ENCODE measurements at regions not wholly inside any gene's neighbourhood (a gene's known extent, or its start where the extent isn't known, plus 50 kb on each side); places are given as distances from the start of the nearest gene placed in this dataset.
"Not testable (repeated sequence)": the region's sequence is repeated elsewhere in the genome, so short reads cannot be mapped to it uniquely, and the experiment has no call there.

DNA sequence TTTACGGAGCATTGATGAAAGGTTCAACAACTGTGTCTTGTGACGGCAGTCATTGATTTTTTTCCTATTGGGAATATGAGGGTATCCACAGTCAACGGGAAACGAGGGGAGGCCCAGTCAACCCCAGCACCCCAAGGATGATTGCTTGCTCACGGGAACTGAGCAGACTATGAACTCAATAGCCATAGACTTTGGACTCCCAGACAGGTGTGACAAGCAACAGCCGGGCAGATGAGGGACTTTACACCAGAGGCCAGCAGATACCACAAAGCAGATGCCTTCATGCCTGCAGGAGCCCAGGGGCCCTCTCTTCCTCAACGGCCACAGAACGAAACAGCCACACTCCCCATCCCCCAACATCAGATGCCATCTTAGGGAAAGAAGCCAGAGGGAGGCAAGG, 80.3 kb upstream of the FLT1 start:
- TF ChIP-seq POLR2A (IDR thresholded peaks at IDR 0.05) (no peak), EP300 (IDR thresholded peaks at IDR 0.05) (no peak), POLR2AphosphoS5 (IDR thresholded peaks at IDR 0.05) (no peak)
- TF ChIP-seq, protein P1, sequence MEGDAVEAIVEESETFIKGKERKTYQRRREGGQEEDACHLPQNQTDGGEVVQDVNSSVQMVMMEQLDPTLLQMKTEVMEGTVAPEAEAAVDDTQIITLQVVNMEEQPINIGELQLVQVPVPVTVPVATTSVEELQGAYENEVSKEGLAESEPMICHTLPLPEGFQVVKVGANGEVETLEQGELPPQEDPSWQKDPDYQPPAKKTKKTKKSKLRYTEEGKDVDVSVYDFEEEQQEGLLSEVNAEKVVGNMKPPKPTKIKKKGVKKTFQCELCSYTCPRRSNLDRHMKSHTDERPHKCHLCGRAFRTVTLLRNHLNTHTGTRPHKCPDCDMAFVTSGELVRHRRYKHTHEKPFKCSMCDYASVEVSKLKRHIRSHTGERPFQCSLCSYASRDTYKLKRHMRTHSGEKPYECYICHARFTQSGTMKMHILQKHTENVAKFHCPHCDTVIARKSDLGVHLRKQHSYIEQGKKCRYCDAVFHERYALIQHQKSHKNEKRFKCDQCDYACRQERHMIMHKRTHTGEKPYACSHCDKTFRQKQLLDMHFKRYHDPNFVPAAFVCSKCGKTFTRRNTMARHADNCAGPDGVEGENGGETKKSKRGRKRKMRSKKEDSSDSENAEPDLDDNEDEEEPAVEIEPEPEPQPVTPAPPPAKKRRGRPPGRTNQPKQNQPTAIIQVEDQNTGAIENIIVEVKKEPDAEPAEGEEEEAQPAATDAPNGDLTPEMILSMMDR (IDR thresholded peaks at IDR 0.05): no peak
- Histone ChIP-seq H3K27ac (no peak overlapping the region), H3K4me1 (no peaks in the 10 kb centered on the region), H3K4me3 (no peak overlapping the region), H3K27me3 (no peaks in the 10 kb centered on the region), H3K36me3 (no peaks in the 10 kb centered on the region), H3K9me3 (no peaks in the 10 kb centered on the region)
- no peak for DNase-seq
- intact Hi-C loops (cut with DNase I): no loop called here
- WGBS, 2 donors: 37 to 71% methylated on average over 8 of the region's 8 CpGs

DNA sequence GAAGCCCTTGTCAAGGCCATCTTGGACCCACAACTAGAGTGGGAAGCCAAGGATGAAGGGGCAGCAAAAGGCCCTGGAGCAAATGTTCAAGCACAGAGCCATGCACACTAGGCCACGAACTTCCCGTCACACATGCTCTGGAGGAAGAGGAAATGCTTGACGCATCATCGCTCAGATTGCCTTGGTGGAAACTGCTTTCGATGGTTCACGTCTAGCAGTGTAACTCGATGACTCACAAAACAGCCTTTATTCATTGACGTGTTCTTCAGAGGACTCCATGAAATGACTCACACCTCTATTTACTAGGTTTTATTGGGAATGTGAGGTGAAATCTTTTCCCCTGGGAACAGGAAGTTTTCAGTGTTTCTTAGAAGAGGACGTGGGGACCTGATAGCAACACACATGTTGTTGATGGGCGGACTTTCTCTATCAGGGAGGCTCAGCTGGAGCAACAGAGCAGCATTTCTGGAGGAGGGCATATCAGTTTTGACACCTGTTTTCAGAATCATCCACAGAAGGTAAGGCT, 79.8 kb upstream of the FLT1 start:
- Histone ChIP-seq H3K27me3 (no peaks in the 10 kb centered on the region), H3K4me1 (no peaks in the 10 kb centered on the region), H3K9me3 (no peaks in the 10 kb centered on the region), H3K36me3 (no peaks in the 10 kb centered on the region), H3K27ac (no peak overlapping the region), H3K4me3 (no peak overlapping the region)
- no peak for DNase-seq
- TF ChIP-seq EP300 (IDR thresholded peaks at IDR 0.05) (peak in 1 of 4 donors; percentile 37), POLR2AphosphoS5 (IDR thresholded peaks at IDR 0.05) (peak in 1 of 4 donors; percentile 40), POLR2A (IDR thresholded peaks at IDR 0.05) (no peak)
- TF ChIP-seq, protein P1 (IDR thresholded peaks at IDR 0.05): no peak
- intact Hi-C loops (cut with DNase I): no loop called here
- WGBS, 2 donors: 30 to 47% methylated on average over 10 of the region's 10 CpGs

DNA sequence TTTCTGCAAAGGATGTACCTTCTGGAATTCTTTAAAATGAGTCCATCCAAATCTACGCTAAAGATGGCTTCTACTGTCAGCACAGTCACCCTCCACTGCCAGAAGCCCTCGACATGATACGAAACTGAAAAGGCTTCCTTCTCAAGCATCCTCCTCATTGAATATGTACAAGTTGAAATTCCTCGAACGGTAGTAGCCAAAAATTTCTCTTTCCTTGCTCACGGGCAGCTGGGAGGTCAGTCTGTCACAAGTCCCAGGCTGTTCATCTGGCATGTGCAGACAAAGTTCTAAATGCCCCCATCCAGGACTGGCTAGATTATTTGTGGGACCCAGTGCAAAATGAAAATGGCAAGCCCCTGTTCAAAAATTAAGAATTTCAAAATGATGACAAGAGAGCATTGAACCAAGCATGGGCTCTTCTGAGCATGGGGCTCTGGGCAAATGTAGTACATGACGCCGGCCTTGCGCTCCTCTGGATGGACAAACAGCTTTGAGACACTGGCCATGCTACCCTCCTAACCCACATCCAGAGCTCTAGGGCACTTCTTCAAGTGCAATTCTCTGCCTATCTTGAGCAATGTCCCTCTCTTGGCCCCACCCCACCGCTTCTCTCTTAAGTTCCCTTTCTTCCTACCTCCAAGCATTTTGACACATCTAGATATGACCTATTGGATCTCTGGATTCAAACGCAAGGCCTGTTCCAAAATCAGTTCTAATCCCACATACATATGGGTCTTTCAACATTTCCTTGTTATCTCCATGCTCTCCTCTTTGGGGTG, 78.9 kb upstream of the FLT1 start:
- Histone ChIP-seq H3K4me3 (no peak overlapping the region), H3K27me3 (no peaks in the 10 kb centered on the region), H3K27ac (no peak overlapping the region), H3K36me3 (no peaks in the 10 kb centered on the region), H3K4me1 (no peaks in the 10 kb centered on the region), H3K9me3 (no peaks in the 10 kb centered on the region)
- intact Hi-C loops (cut with DNase I): no loop called here
- TF ChIP-seq, protein P1 (IDR thresholded peaks at IDR 0.05): no peak
- TF ChIP-seq POLR2A (IDR thresholded peaks at IDR 0.05): no peak
- TF ChIP-seq EP300 (IDR thresholded peaks at IDR 0.05): no peak
- TF ChIP-seq POLR2AphosphoS5 (IDR thresholded peaks at IDR 0.05): no peak
- 90 to 94% methylated on average over 11 of the region's 11 CpGs for WGBS, 2 donors
- no peak for DNase-seq

DNA sequence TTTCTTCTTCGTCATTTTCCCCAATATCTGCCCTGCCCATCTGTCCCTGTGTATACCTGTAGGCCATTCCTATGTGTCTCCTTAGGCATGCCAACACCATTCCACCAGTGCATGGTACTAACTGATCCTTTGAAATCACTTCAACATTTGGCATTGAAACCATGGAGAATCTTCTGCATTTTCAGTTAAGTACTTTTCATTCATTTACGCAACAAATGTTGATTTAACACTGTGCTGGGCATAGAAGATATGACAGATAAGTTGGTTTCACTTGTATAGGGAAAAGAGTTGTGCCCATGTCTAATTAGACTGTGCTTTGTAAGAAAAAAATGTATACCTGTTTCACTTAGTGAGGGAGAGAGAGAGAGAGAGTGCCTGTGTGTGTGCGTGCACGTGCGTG, 77.9 kb upstream of the FLT1 start:
- Histone ChIP-seq H3K9me3 (no peaks in the 10 kb centered on the region), H3K4me1 (no peaks in the 10 kb centered on the region), H3K4me3 (no peak overlapping the region), H3K27ac (no peak overlapping the region), H3K27me3 (no peaks in the 10 kb centered on the region), H3K36me3 (no peaks in the 10 kb centered on the region)
- intact Hi-C loops (cut with DNase I): no loop called here
- TF ChIP-seq EP300 (IDR thresholded peaks at IDR 0.05) (no peak), POLR2AphosphoS5 (IDR thresholded peaks at IDR 0.05) (no peak), POLR2A (IDR thresholded peaks at IDR 0.05) (no peak)
- TF ChIP-seq, protein P1 (IDR thresholded peaks at IDR 0.05): no peak
- 84 to 98% methylated on average over 5 of the region's 5 CpGs for WGBS, 2 donors
- DNase-seq: no peak

DNA sequence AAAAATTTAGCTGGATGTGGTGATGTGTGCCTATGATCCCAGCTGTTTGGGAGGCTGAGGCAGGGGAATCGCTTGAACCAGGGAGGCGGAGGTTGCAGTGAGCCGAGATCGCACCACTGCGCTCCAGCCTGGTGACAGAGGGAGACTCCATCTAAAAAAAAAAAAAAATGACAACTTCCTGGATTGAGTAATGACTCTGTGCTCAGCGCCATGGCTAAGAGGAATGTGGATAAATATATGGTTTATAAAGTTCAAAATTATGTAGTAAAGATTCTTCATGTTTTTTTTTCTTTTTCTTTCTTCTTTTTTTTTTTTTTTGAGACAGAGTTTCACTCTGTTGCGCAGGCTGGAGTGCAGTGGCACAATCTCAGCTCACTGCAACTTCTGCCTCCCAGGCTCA, 75.4 kb upstream of the FLT1 start:
- 86 to 90% methylated on average over 7 of the region's 7 CpGs for WGBS, 2 donors
- H3K9me3 ChIP-seq; H3K27ac ChIP-seq; H3K4me3 ChIP-seq; H3K4me1 ChIP-seq; H3K36me3 ChIP-seq; DNase-seq; H3K27me3 ChIP-seq; intact Hi-C loops (cut with DNase I): not testable (repeated sequence)
